CD14-positive monocyte (primary cell): ENCODE measurements at regions not wholly inside any gene's neighbourhood (a gene's known extent, or its start where the extent isn't known, plus 50 kb on each side); places are given as distances from the start of the nearest gene placed in this dataset.

Experiments used
- DNase-seq, 3 donors: peaks; one replicate each; pipeline ENCODE4 v3.0.0-alpha.2; 2011 to 2022
- H2AFZ ChIP-seq: 2 replicates; pipeline ENCODE4 v1.6.0; 2012; ENCODE audit warnings: mild to moderate bottlenecking, low read depth, low read length, inconsistent platforms; ENCODE audit not compliant: insufficient read depth, poor library complexity, severe bottlenecking
- H3K27ac ChIP-seq, 2 donors: 1 replicate in 1 of 2; 2 replicates in 1 of 2; pipeline ENCODE4 v1.5.1; 2012 to 2013; ENCODE audit warnings: low read length in 2 of 2, control low read depth in 1 of 2, inconsistent platforms in 1 of 2, low read depth in 1 of 2, mild to moderate bottlenecking in 1 of 2
- H3K27me3 ChIP-seq, 2 donors: one replicate each; pipeline versions ENCODE4 v1.6.0 to v1.6.1; 2011 to 2013; ENCODE audit warnings: low read length in 2 of 2; ENCODE audit not compliant: control insufficient read depth in 2 of 2, insufficient read depth in 2 of 2
- H3K36me3 ChIP-seq, 2 donors: replicated peaks in 1 of 2; 1 replicate in 1 of 2; 2 replicates in 1 of 2; pipeline versions ENCODE4 v1.5.1 to v1.6.1; 2012 to 2013; ENCODE audit warnings: low read length in 2 of 2, control low read depth in 1 of 2, inconsistent platforms in 1 of 2, mild to moderate bottlenecking in 1 of 2; ENCODE audit not compliant: insufficient read depth in 2 of 2, control insufficient read depth in 1 of 2
- H3K4me1 ChIP-seq, 2 donors: 1 replicate in 1 of 2; 2 replicates in 1 of 2; pipeline versions ENCODE4 v1.5.1 to v1.6.1; 2012 to 2013; ENCODE audit warnings: low read length in 2 of 2, control low read depth in 1 of 2, inconsistent platforms in 1 of 2, mild to moderate bottlenecking in 1 of 2, moderate library complexity in 1 of 2; ENCODE audit not compliant: insufficient read depth in 2 of 2, control insufficient read depth in 1 of 2
- H3K4me2 ChIP-seq: replicated peaks from 2 replicates; pipeline ENCODE3; 2012; ENCODE audit warnings: low read length, moderate library complexity, mild to moderate bottlenecking; ENCODE audit not compliant: poor library complexity, severe bottlenecking; ENCODE audit errors: extremely low read depth
- H3K4me3 ChIP-seq, 3 experiments: fragments of 200-600 bp in 1 of 3; sonication (generic) in 1 of 3; replicated peaks in 1 of 3; 1 replicate in 2 of 3; 2 replicates in 1 of 3; pipeline ENCODE4 v1.5.1; 2011 to 2013; ENCODE audit warnings: low read length in 3 of 3, mild to moderate bottlenecking in 3 of 3, control low read depth in 2 of 3, low read depth in 2 of 3, inconsistent platforms in 1 of 3, moderate library complexity in 1 of 3
- H3K79me2 ChIP-seq: 2 replicates; pipeline ENCODE4 v1.6.0; 2012; ENCODE audit warnings: mild to moderate bottlenecking, control low read depth, inconsistent platforms, low read length, moderate library complexity; ENCODE audit not compliant: insufficient read depth
- H3K9ac ChIP-seq: 2 replicates; pipeline ENCODE4 v1.6.0; 2017; ENCODE audit warnings: low read length, mild to moderate bottlenecking; ENCODE audit not compliant: insufficient read depth, poor library complexity, severe bottlenecking
- H3K9me3 ChIP-seq, 2 donors: replicated peaks in 1 of 2; 1 replicate in 1 of 2; 2 replicates in 1 of 2; pipeline versions ENCODE4 v1.5.1 to v1.6.1; 2012 to 2013; ENCODE audit warnings: low read length in 2 of 2, control low read depth in 1 of 2; ENCODE audit not compliant: control insufficient read depth in 1 of 2, insufficient read depth in 1 of 2
- H4K20me1 ChIP-seq: 2 replicates; pipeline ENCODE4 v1.6.0; 2012; ENCODE audit warnings: mild to moderate bottlenecking, low read length, control low read depth, moderate library complexity; ENCODE audit not compliant: insufficient read depth
- H3K27ac Mint-ChIP-seq, 7 donors: one replicate each; pipeline ENCODE4 v1.8.0; 2020; ENCODE audit warnings: mild to moderate bottlenecking in 7 of 7, mixed read lengths in 7 of 7, moderate library complexity in 6 of 7, inconsistent platforms in 2 of 7
- H3K27me3 Mint-ChIP-seq, 3 donors: one replicate each; pipeline ENCODE4 v1.8.0; 2021 to 2022; ENCODE audit warnings: low read depth in 3 of 3, mild to moderate bottlenecking in 3 of 3, mixed read lengths in 3 of 3, moderate library complexity in 3 of 3, inconsistent platforms in 1 of 3
- H3K36me3 Mint-ChIP-seq, 2 donors: one replicate each; pipeline ENCODE4 v1.8.0; 2020; ENCODE audit warnings: mixed read lengths in 2 of 2, inconsistent platforms in 1 of 2, mild to moderate bottlenecking in 1 of 2
- H3K4me1 Mint-ChIP-seq: one replicate; pipeline ENCODE4 v1.8.0; 2020; ENCODE audit warnings: mild to moderate bottlenecking, mixed read lengths
- H3K4me3 Mint-ChIP-seq, 2 donors: one replicate each; pipeline ENCODE4 v1.8.0; 2020; ENCODE audit warnings: mild to moderate bottlenecking in 2 of 2, mixed read lengths in 2 of 2, moderate library complexity in 1 of 2
- H3K9me3 Mint-ChIP-seq, 7 donors: one replicate each; pipeline ENCODE4 v1.8.0; 2020 to 2022; ENCODE audit warnings: mixed read lengths in 7 of 7, mild to moderate bottlenecking in 6 of 7, moderate library complexity in 6 of 7, inconsistent platforms in 2 of 7
- WGBS: methylation state at CpG from one replicate; pipeline ENCODE4 v1.1.5; 2013; ENCODE audit warnings: missing lambda C conversion rate; ENCODE audit not compliant: insufficient coverage; 5-methylcytosine and 5-hydroxymethylcytosine counted together
- intact Hi-C, 2 donors: fragments of 100-400 bp; cut with micrococcal nuclease; formaldehyde crosslinking; loops; one replicate each; pipeline versions ENCODE4 v1.15.0 to v1.15.1; 2023
- TF ChIP-seq, protein P1 (sequence below): fragments of 200-600 bp; IDR thresholded peaks from one replicate; pipeline ENCODE4 v1.8.0; 2022; ENCODE audit warnings: antibody characterized with exemption, mild to moderate bottlenecking

- no peak for DNase-seq
Observed at GRCh38 chr13:107617527-107617926, 597.8 kb downstream of the LIG4 start.

DNA sequence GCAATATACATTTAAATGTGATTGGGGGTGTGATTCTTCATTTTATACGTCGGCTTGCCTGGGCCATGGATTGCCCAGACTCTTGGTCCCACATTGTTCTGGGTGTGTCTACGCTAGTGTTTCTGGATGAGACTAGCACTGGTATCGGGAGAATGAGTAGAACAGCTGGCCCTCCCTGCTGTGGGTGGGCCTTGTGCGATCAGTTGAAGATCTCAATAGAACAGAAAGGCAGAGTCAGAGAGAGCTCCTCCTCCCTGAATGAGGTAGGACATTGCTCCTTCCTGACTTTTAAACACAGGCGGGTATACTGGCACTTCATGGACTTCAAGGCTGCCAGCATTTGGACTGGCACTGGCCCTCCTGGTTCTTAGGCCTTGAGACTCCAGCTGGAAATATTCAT is 603.0 kb downstream of the LIG4 start:
- TF ChIP-seq, protein P1, sequence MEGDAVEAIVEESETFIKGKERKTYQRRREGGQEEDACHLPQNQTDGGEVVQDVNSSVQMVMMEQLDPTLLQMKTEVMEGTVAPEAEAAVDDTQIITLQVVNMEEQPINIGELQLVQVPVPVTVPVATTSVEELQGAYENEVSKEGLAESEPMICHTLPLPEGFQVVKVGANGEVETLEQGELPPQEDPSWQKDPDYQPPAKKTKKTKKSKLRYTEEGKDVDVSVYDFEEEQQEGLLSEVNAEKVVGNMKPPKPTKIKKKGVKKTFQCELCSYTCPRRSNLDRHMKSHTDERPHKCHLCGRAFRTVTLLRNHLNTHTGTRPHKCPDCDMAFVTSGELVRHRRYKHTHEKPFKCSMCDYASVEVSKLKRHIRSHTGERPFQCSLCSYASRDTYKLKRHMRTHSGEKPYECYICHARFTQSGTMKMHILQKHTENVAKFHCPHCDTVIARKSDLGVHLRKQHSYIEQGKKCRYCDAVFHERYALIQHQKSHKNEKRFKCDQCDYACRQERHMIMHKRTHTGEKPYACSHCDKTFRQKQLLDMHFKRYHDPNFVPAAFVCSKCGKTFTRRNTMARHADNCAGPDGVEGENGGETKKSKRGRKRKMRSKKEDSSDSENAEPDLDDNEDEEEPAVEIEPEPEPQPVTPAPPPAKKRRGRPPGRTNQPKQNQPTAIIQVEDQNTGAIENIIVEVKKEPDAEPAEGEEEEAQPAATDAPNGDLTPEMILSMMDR: no peak

More at GRCh38 chr13:107617527-107617926, 597.8 kb downstream of the LIG4 start:
- Mint-ChIP-seq H3K36me3 (no peaks in the 10 kb centered on the region), H3K9me3 (peaks cover 0 to 4% (median 2%) of the 10 kb centered on the region in 7 donors), H3K27me3 (peaks cover 0 to 3% (median 0%) of the 10 kb centered on the region in 3 donors), H3K4me3 (no peak overlapping the region), H3K4me1 (no peaks in the 10 kb centered on the region), H3K27ac (no peak overlapping the region)
- TF ChIP-seq, protein P1: no peak
- no peak overlapping the region for H3K4me3 ChIP-seq
- H3K9ac ChIP-seq: no peak overlapping the region
- no peaks in the 10 kb centered on the region for H3K36me3 ChIP-seq
- WGBS: no CpG with 5 or more reads among the region's 2 CpGs
- no peaks in the 10 kb centered on the region for H3K79me2 ChIP-seq
- H2AFZ ChIP-seq: no peak overlapping the region
- intact Hi-C loops: no loop called here
- H3K27ac ChIP-seq: no peak overlapping the region
- no peaks in the 10 kb centered on the region for H4K20me1 ChIP-seq
- H3K4me2 ChIP-seq: no peak overlapping the region
- H3K9me3 ChIP-seq: no peaks in the 10 kb centered on the region
- H3K27me3 ChIP-seq: no peaks in the 10 kb centered on the region
- H3K4me1 ChIP-seq: no peaks in the 10 kb centered on the region

More for the DNA sequence above, 603.0 kb downstream of the LIG4 start:
- no peak overlapping the region for H3K27ac Mint-ChIP-seq
- 78% methylated on average over 6 of the region's 6 CpGs for WGBS
- Histone ChIP-seq H3K4me3 (no peak overlapping the region), H3K4me1 (no peaks in the 10 kb centered on the region), H3K36me3 (no peaks in the 10 kb centered on the region), H3K9me3 (no peaks in the 10 kb centered on the region), H4K20me1 (no peaks in the 10 kb centered on the region), H3K9ac (no peak overlapping the region), H3K79me2 (no peaks in the 10 kb centered on the region), H3K27ac (no peak overlapping the region), H3K4me2 (no peak overlapping the region), H3K27me3 (no peaks in the 10 kb centered on the region), H2AFZ (no peak overlapping the region)
- intact Hi-C loops: no loop called here
- H3K27me3 Mint-ChIP-seq: no peaks in the 10 kb centered on the region
- peaks cover 2 to 10% (median 6%) of the 10 kb centered on the region in 7 donors for H3K9me3 Mint-ChIP-seq
- no peaks in the 10 kb centered on the region for H3K4me1 Mint-ChIP-seq
- no peak overlapping the region for H3K4me3 Mint-ChIP-seq
- no peaks in the 10 kb centered on the region for H3K36me3 Mint-ChIP-seq
- no peak for DNase-seq
